ENCODE measurements at regions not wholly inside any gene's neighbourhood (a gene's known extent, or its start where the extent isn't known, plus 50 kb on each side); places are given as distances from the start of the nearest gene placed in this dataset.

- DNase-seq (ENCODE audit: low read depth) = no peak
- H3K4me3 ChIP-seq (ENCODE audit: low read depth, low read length) = no peak overlapping the region
- TF ChIP-seq, protein P1, sequence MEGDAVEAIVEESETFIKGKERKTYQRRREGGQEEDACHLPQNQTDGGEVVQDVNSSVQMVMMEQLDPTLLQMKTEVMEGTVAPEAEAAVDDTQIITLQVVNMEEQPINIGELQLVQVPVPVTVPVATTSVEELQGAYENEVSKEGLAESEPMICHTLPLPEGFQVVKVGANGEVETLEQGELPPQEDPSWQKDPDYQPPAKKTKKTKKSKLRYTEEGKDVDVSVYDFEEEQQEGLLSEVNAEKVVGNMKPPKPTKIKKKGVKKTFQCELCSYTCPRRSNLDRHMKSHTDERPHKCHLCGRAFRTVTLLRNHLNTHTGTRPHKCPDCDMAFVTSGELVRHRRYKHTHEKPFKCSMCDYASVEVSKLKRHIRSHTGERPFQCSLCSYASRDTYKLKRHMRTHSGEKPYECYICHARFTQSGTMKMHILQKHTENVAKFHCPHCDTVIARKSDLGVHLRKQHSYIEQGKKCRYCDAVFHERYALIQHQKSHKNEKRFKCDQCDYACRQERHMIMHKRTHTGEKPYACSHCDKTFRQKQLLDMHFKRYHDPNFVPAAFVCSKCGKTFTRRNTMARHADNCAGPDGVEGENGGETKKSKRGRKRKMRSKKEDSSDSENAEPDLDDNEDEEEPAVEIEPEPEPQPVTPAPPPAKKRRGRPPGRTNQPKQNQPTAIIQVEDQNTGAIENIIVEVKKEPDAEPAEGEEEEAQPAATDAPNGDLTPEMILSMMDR (IDR thresholded peaks at IDR 0.05; ENCODE audit: low read depth, low read length) = no peak
- TF ChIP-seq MYC (IDR thresholded peaks at IDR 0.05; ENCODE audit: low read depth, low read length) = no peak
- TF ChIP-seq POLR2A (IDR thresholded peaks at IDR 0.05; ENCODE audit: extremely low read depth, insufficient read length) = no peak
- TF ChIP-seq, protein P2, sequence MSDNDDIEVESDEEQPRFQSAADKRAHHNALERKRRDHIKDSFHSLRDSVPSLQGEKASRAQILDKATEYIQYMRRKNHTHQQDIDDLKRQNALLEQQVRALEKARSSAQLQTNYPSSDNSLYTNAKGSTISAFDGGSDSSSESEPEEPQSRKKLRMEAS (IDR thresholded peaks at IDR 0.05; ENCODE audit: low read depth, low read length) = no peak
Observed at GRCh38 chr2:138432971-138433370, 68.6 kb upstream of the SPOPL start.

DNA sequence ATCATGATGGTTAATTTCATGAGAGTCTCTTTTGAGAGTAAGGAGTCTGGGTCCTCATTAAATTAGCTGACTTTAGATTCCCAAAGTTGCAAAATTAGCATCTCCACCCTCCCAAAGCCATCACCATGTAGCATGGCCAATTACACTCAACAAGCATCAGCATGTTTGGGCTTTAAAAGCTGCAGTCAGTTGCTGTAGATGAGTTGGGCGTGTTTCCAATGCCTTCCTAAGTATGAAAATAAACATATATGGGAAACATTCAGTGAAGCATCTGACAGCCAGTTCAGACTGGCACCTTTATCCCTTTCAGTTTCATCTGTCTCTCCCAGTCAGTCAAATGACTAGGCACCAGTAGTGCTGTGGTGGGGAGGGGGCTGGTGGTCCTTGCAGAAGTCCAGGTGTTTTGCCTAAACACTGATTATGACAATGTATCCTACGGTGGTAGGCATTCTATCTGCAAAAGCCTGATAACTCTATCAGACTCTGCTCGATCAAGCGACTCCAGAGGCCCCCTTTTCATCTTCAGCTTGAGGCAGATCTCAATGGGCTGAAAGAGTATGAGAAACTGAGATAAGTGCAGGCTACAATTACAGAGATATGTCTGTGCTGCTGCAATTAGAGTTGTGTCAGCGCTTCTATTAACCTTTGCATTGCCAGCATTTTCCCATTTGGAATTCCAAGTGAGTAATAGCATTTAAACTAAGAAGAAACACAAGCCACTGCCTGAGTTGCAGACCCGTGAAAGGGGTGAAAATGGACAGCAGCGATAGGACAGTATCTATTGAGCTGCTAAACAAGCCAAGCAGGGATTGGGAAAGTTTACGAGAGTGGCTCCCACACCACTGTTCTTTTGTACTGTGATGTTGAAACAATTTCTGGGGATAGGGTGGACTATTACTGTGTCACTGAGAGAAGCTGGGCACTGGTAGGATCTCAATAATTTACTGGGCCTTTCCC, 67.3 kb upstream of the SPOPL start:
- TF ChIP-seq, protein P2 (IDR thresholded peaks at IDR 0.05; ENCODE audit: low read depth, low read length) = no peak
- TF ChIP-seq POLR2A (IDR thresholded peaks at IDR 0.05; ENCODE audit: extremely low read depth, insufficient read length) (no peak), MYC (IDR thresholded peaks at IDR 0.05; ENCODE audit: low read depth, low read length) (no peak)
- TF ChIP-seq, protein P1 (IDR thresholded peaks at IDR 0.05; ENCODE audit: low read depth, low read length) = no peak
- no peak overlapping the region for H3K4me3 ChIP-seq (ENCODE audit: low read depth, low read length)
- no peak for DNase-seq (ENCODE audit: low read depth)

GRCh38 chr2:138435701-138436100, 65.9 kb upstream of the SPOPL start:
- no peak for DNase-seq (ENCODE audit: low read depth)
- no peak overlapping the region for H3K4me3 ChIP-seq (ENCODE audit: low read depth, low read length)
- TF ChIP-seq MYC (IDR thresholded peaks at IDR 0.05; ENCODE audit: low read depth, low read length) = no peak
- TF ChIP-seq, protein P1 (IDR thresholded peaks at IDR 0.05; ENCODE audit: low read depth, low read length) = no peak
- TF ChIP-seq POLR2A (IDR thresholded peaks at IDR 0.05; ENCODE audit: extremely low read depth, insufficient read length) = no peak
- TF ChIP-seq, protein P2 (IDR thresholded peaks at IDR 0.05; ENCODE audit: low read depth, low read length) = no peak

GRCh38 chr2:138439733-138440132, 61.8 kb upstream of the SPOPL start:
- H3K4me3 ChIP-seq (ENCODE audit: low read depth, low read length) = no peak overlapping the region
- no peak for DNase-seq (ENCODE audit: low read depth)
- TF ChIP-seq, protein P2 (IDR thresholded peaks at IDR 0.05; ENCODE audit: low read depth, low read length) = no peak
- TF ChIP-seq MYC (IDR thresholded peaks at IDR 0.05; ENCODE audit: low read depth, low read length) (no peak), POLR2A (IDR thresholded peaks at IDR 0.05; ENCODE audit: extremely low read depth, insufficient read length) (no peak)
- TF ChIP-seq, protein P1 (IDR thresholded peaks at IDR 0.05; ENCODE audit: low read depth, low read length) = no peak

DNA sequence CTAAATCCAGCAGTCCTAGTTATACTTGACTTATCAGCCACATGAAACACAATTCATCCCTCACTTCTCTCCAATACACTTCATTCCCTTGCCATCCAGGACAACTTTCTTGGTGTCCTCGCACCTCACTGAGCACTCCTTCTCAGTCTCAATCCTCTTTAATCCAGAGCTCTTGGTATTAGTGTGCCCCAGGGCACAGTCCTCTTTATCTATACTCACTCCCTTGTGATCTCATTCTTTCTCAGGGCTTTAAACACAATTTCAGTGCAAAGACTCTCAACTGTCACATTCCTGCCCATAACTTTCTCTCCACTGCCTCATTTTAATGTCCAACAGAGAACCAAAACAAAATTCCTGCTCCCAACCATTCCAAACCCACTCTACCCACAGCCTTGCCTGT, 60.8 kb upstream of the SPOPL start:
- no peak for DNase-seq (ENCODE audit: low read depth)
- TF ChIP-seq, protein P2 (IDR thresholded peaks at IDR 0.05; ENCODE audit: low read depth, low read length) = no peak
- no peak for TF ChIP-seq POLR2A (IDR thresholded peaks at IDR 0.05; ENCODE audit: extremely low read depth, insufficient read length)
- no peak for TF ChIP-seq MYC (IDR thresholded peaks at IDR 0.05; ENCODE audit: low read depth, low read length)
- TF ChIP-seq, protein P1 (IDR thresholded peaks at IDR 0.05; ENCODE audit: low read depth, low read length) = no peak
- no peak overlapping the region for H3K4me3 ChIP-seq (ENCODE audit: low read depth, low read length)
